GM13977 (cell line): ENCODE measurements at regions not wholly inside any gene's neighbourhood (a gene's known extent, or its start where the extent isn't known, plus 50 kb on each side); places are given as distances from the start of the nearest gene placed in this dataset.

Experiments used
- DNase-seq: peaks from one replicate; pipeline ENCODE4 v3.0.0; 2012; ENCODE audit warnings: low spot score
- in situ Hi-C: fragments of 300-500 bp; cut with MboI; formaldehyde crosslinking; loops from one replicate; pipeline ENCODE4 v1.12.0; 2022; ENCODE audit warnings: low sequenced_read_pairs, low pct_unique_long_range_greater_than_20kb, mixed read lengths, inconsistent platforms; ENCODE audit not compliant: unreplicated experiment
- TF ChIP-seq, protein P1 (sequence below): IDR thresholded peaks from 2 replicates; pipeline ENCODE4 v1.5.1; 2012; ENCODE audit warnings: mild to moderate bottlenecking, control low read depth; ENCODE audit not compliant: insufficient read depth; ENCODE audit errors: extremely low read depth, missing control alignments

DNA sequence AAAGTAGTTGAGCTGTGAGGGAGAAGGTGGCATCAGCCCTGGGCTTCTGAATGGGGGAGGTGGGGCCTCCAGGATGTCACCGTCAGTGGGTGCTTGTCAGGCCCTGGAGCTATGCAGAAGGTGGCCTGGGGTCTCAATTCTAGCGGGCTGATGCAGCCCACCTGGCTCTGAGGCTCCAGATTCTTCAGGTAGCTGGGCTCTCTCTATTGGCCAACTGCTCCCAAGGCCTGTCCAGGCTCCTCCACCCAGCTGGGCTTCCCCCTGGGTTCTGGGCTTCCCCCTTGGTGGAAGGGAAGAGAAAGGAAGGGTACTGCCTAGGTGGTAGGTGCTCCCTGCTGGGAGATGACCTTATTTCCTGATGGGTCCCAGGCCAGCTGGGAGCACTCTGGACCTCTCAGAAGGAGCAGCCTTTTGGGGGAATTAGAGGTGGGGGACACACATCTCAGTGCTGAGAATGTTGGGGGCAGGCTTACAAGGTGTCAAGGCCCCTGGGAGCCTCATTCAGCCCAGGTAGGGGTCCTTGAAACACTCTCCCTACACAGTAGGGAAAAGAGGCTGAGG, 1728.3 kb downstream of the TP53TG3F start:
- no peak for DNase-seq
- TF ChIP-seq, protein P1, sequence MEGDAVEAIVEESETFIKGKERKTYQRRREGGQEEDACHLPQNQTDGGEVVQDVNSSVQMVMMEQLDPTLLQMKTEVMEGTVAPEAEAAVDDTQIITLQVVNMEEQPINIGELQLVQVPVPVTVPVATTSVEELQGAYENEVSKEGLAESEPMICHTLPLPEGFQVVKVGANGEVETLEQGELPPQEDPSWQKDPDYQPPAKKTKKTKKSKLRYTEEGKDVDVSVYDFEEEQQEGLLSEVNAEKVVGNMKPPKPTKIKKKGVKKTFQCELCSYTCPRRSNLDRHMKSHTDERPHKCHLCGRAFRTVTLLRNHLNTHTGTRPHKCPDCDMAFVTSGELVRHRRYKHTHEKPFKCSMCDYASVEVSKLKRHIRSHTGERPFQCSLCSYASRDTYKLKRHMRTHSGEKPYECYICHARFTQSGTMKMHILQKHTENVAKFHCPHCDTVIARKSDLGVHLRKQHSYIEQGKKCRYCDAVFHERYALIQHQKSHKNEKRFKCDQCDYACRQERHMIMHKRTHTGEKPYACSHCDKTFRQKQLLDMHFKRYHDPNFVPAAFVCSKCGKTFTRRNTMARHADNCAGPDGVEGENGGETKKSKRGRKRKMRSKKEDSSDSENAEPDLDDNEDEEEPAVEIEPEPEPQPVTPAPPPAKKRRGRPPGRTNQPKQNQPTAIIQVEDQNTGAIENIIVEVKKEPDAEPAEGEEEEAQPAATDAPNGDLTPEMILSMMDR: no peak
- in situ Hi-C loops: no loop called here

DNA sequence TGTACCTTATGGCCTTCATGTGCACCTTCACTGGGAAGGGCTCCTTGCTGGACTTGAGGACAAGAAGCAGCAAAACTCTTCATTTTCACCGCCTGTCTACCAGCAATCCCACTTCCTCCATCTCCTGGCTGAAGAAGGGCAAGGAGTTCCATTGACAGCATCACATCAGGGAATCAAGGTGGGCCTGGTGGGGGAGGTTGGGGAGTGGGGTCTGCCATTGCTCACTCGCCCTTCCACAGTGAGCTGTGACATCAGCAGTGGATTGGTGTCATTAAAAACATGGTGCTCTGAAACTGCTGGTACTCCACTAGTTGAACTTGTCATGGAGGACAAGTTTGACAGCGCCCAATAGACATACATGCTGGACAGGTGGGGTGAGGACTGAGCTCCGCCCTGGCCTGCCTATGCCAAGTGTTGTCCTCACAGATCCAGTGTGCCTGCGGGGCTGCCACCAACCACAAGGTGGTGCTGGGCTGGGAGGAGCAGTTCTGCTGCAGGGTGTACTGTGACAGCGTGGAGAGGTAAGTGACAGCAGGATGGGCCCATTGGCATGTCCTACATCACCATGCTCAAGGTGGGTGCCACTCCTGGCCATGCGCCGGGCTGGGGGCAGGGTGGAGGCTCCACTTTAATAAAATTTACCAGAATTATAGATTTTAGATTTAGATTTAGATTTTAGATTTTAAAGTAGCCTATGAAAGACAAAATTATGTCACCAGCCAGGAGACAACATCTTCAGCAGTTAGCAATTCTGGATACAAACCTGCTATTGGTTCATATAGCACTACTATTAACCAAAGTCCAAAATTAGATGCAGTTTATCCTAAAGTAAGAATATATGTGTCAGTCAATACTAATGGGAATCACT, 1729.1 kb downstream of the TP53TG3F start:
- in situ Hi-C loops: no loop called here
- DNase-seq: no peak
- TF ChIP-seq, protein P1: no peak

DNA sequence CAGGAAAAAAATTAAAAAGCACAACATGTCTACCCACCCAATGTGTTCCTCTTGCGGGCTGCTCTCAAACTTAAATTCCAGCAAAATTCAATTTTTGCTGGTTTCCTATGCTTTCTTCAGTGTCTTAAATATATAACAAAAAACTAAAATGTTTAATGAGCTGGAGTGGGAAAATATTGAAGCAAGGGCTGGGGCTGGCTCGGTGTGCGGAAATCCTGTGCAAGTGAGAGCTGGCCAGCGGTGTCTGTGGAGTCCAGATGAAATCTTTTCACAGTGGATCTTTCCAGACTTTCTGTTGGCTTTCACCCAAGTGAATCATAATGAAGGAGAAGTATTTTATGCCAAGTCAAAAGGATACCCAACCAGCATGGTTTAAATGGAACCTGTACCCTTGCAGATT, 1733.6 kb downstream of the TP53TG3F start:
- in situ Hi-C loops: no loop called here
- TF ChIP-seq, protein P1: no peak

DNA sequence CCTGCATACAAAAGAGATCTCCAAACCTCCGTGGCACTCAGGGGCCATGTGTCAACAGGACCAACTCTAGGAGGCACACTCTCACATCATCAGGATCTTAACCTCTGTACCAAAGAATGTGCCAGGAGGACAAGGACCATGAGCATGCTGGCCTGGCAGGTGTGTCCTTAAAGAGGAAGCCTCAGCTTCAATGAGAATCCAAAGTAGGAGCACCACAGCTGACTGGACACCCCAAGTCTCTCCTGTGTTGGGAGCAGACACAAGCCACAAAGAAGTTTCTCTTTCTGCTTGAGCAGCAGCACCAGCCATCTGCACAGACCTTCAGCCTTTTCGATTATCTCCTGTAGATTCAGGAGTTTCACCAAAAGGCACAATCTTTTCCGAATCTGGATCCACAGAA, 1734.5 kb downstream of the TP53TG3F start:
- in situ Hi-C loops: no loop called here
- no peak for DNase-seq
- TF ChIP-seq, protein P1: no peak

More for the DNA sequence above, 1733.6 kb downstream of the TP53TG3F start:
- DNase-seq: no peak

DNA sequence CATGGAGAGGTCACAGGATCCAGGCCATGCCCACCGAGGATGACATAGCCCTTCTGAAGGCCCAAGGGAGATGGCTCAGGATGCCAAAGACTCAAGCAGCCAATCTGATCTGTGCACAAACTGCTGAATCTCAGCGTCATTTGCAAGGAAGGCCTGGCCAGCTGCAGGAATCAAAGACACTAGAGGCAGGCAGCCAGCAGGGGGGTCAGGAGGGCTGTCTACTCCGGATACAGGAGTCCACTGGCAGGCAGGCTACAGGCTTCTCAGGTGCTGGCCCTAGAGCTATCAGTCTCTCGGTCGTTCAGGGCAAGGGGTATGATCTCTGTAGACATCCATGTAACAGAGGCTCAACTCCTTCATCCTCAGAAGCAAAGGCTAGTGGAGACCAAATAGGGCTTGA, 1735.3 kb downstream of the TP53TG3F start:
- in situ Hi-C loops: no loop called here
- DNase-seq: no peak
- TF ChIP-seq, protein P1: no peak

DNA sequence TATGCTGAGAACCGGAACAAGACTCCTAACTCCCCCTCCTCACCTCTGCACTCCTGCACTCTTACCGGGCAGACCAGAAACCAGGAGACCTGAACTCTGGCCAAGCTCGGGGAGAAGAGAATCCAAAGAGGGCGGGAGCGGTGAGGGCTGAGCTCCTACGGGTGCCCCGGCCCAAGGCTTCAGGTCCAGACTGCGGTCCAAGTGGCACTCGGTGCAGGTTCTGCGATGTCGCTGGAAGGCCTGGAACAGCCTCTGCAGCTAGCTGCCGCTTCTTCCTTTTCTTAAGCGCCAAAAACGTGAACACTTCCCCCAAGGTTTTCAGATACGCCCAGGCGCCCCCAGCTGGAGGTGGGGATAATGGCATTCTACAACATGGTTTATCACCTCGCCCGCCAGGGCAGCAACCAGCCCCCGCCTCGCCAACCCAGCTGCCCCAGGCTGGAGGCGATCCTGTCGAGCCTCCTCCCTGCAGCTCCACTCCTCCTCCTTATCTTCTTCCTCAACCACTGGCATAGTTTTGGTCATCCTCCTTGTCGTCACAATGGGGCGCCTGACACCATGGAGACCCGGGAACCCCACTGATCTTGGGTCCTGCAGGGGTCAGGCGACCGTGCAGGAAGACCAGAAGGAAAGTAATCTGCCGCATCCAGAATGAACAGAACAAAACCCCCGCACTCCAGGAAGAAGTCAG, 1735.9 kb downstream of the TP53TG3F start:
- in situ Hi-C loops: no loop called here
- DNase-seq: no peak
- TF ChIP-seq, protein P1: no peak
